ENCODE measurements at regions not wholly inside any gene's neighbourhood (a gene's known extent, or its start where the extent isn't known, plus 50 kb on each side); places are given as distances from the start of the nearest gene placed in this dataset.
"Not testable (repeated sequence)": the region's sequence is repeated elsewhere in the genome, so short reads cannot be mapped to it uniquely, and the experiment has no call there.

DNA sequence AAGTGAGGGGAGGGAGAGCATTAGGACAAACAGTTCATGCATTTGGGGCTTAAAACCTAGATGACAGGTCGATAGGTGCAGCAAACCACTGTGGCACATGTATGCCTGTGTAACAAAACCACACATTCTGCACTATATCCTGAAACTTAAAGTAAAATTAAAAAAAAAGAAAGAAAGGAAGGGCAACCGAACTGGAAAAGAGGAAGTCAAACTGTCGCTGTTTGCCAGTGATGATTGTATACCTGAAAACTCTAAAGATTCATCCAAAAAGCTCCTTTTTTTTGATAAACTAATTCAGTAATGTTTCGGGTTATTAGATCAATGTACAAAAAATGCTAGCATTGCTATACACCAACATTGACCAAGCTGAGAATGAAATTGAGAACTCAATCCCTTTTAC, 259.0 kb upstream of the ALG10 start:
- Histone ChIP-seq H3K9me3 (ENCODE audit: low read length) (no peaks in the 10 kb centered on the region), H3K4me3 (ENCODE audit: low read length) (no peak overlapping the region), H3F3A (ENCODE audit: low read length, unreplicated experiment) (no peaks in the 10 kb centered on the region), H3K9ac (ENCODE audit: low read length) (no peak overlapping the region), H3K4me2 (ENCODE audit: low read length) (no peak overlapping the region), H3K79me2 (ENCODE audit: low read length) (no peaks in the 10 kb centered on the region), H3K27me3 (ENCODE audit: low read length) (no peaks in the 10 kb centered on the region), H3K36me3 (ENCODE audit: low read depth, low read length) (no peaks in the 10 kb centered on the region), H3K27ac (ENCODE audit: low read length) (no peak overlapping the region), H3K4me1 (ENCODE audit: insufficient read depth, low read length) (no peaks in the 10 kb centered on the region), H4K20me1 (ENCODE audit: low read length) (no peaks in the 10 kb centered on the region), H2AFZ (ENCODE audit: low read length) (no peak overlapping the region), H3K9me2 (replicated peaks; ENCODE audit: low read length) (no peaks in the 10 kb centered on the region)
- no peak for ATAC-seq
- BruUV-seq (replicated peaks), result no TSS peak
- intact Hi-C loops (cut with micrococcal nuclease), result no loop called here
- TF ChIP-seq, protein P1, sequence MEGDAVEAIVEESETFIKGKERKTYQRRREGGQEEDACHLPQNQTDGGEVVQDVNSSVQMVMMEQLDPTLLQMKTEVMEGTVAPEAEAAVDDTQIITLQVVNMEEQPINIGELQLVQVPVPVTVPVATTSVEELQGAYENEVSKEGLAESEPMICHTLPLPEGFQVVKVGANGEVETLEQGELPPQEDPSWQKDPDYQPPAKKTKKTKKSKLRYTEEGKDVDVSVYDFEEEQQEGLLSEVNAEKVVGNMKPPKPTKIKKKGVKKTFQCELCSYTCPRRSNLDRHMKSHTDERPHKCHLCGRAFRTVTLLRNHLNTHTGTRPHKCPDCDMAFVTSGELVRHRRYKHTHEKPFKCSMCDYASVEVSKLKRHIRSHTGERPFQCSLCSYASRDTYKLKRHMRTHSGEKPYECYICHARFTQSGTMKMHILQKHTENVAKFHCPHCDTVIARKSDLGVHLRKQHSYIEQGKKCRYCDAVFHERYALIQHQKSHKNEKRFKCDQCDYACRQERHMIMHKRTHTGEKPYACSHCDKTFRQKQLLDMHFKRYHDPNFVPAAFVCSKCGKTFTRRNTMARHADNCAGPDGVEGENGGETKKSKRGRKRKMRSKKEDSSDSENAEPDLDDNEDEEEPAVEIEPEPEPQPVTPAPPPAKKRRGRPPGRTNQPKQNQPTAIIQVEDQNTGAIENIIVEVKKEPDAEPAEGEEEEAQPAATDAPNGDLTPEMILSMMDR (conservative IDR thresholded peaks at IDR 0.05; ENCODE audit: low read depth, low read length), result no peak
- TF ChIP-seq EZH2 (IDR thresholded peaks at IDR 0.05; ENCODE audit: low read length, unreplicated experiment) (no peak), EZH2phosphoT487 (IDR thresholded peaks at IDR 0.05; ENCODE audit: borderline replicate concordance, low read length) (no peak)
- ChIA-PET POLR2A (ENCODE audit: unreplicated experiment) (no interaction called here), CTCF (no interaction called here)
- no peak for DNase-seq

DNA sequence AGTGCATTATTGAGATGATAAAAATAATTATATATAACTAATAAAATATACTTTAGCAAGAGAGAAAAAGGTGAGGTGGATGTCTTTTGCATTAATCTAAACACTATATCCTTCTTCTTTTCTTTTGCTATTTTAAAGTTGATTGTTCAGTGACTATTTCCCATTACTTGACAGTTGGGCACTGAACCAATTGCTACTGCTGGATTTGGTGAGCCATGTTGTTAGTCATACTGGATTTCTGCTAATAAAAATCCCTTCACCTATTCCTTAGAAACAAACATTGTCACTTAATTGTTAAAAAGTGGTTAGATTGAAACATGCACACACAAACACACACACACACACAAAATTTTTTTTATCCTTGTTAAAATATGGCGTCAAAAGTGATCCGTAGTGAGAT, 251.6 kb upstream of the ALG10 start:
- H3K36me3 ChIP-seq (ENCODE audit: low read depth, low read length), result no peaks in the 10 kb centered on the region
- no peaks in the 10 kb centered on the region for H3K27me3 ChIP-seq (ENCODE audit: low read length)
- H3F3A ChIP-seq (ENCODE audit: low read length, unreplicated experiment), result no peaks in the 10 kb centered on the region
- H3K4me3 ChIP-seq (ENCODE audit: low read length), result no peak overlapping the region
- no peaks in the 10 kb centered on the region for H3K9me3 ChIP-seq (ENCODE audit: low read length)
- TF ChIP-seq EZH2 (IDR thresholded peaks at IDR 0.05; ENCODE audit: low read length, unreplicated experiment) (no peak), EZH2phosphoT487 (IDR thresholded peaks at IDR 0.05; ENCODE audit: borderline replicate concordance, low read length) (no peak)
- TF ChIP-seq, protein P1 (conservative IDR thresholded peaks at IDR 0.05; ENCODE audit: low read depth, low read length), result no peak
- ChIA-PET CTCF (no interaction called here), POLR2A (ENCODE audit: unreplicated experiment) (no interaction called here)
- H3K9ac ChIP-seq (ENCODE audit: low read length), result no peak overlapping the region
- no TSS peak for BruUV-seq (replicated peaks)
- no peaks in the 10 kb centered on the region for H4K20me1 ChIP-seq (ENCODE audit: low read length)
- H3K4me2 ChIP-seq (ENCODE audit: low read length), result peak overlapping the region; percentile 26; the same call in 1 of the 2 replicates
- no peak overlapping the region for H2AFZ ChIP-seq (ENCODE audit: low read length)
- peaks cover 5% of the 10 kb centered on the region for H3K4me1 ChIP-seq (ENCODE audit: insufficient read depth, low read length)
- no peak overlapping the region for H3K27ac ChIP-seq (ENCODE audit: low read length)
- peak; percentile 62 for DNase-seq
- no peaks in the 10 kb centered on the region for H3K9me2 ChIP-seq (replicated peaks; ENCODE audit: low read length)
- intact Hi-C loops (cut with micrococcal nuclease), result no loop called here
- peak; percentile 68 for ATAC-seq
- H3K79me2 ChIP-seq (ENCODE audit: low read length), result no peaks in the 10 kb centered on the region

DNA sequence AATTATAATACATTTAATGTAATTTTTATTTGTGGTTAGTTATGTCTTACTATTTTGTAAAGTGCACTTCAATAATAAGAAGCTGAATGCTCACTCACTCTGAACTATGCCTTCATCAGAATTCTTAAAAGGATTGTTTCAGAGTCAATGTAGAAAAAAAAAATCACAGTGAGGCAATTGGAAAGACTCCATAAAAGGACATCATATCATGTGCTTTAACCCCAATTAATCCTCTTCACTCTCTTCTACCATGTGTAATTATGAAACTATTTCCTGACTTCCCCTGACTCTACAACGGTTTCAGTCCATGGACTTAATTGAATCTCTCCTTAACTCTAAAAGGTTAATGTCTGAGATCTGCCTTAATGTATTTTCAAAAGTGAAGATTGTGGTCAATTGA, 250.4 kb upstream of the ALG10 start:
- Histone ChIP-seq H4K20me1 (ENCODE audit: low read length) (no peaks in the 10 kb centered on the region), H3K36me3 (ENCODE audit: low read depth, low read length) (no peaks in the 10 kb centered on the region), H3K79me2 (ENCODE audit: low read length) (no peaks in the 10 kb centered on the region), H3K9me2 (replicated peaks; ENCODE audit: low read length) (no peaks in the 10 kb centered on the region), H3K4me3 (ENCODE audit: low read length) (no peak overlapping the region), H2AFZ (ENCODE audit: low read length) (no peak overlapping the region), H3K9ac (ENCODE audit: low read length) (no peak overlapping the region), H3K4me2 (ENCODE audit: low read length) (no peak overlapping the region), H3K27me3 (ENCODE audit: low read length) (no peaks in the 10 kb centered on the region), H3K9me3 (ENCODE audit: low read length) (no peaks in the 10 kb centered on the region), H3K27ac (ENCODE audit: low read length) (no peak overlapping the region), H3K4me1 (ENCODE audit: insufficient read depth, low read length) (peaks cover 5% of the 10 kb centered on the region), H3F3A (ENCODE audit: low read length, unreplicated experiment) (no peaks in the 10 kb centered on the region)
- TF ChIP-seq, protein P1 (conservative IDR thresholded peaks at IDR 0.05; ENCODE audit: low read depth, low read length), result no peak
- TF ChIP-seq EZH2 (IDR thresholded peaks at IDR 0.05; ENCODE audit: low read length, unreplicated experiment), result no peak
- ChIA-PET CTCF (no interaction called here), POLR2A (ENCODE audit: unreplicated experiment) (no interaction called here)
- ATAC-seq, result no peak
- intact Hi-C loops (cut with micrococcal nuclease), result no loop called here
- BruUV-seq (replicated peaks), result no TSS peak
- no peak for DNase-seq

DNA sequence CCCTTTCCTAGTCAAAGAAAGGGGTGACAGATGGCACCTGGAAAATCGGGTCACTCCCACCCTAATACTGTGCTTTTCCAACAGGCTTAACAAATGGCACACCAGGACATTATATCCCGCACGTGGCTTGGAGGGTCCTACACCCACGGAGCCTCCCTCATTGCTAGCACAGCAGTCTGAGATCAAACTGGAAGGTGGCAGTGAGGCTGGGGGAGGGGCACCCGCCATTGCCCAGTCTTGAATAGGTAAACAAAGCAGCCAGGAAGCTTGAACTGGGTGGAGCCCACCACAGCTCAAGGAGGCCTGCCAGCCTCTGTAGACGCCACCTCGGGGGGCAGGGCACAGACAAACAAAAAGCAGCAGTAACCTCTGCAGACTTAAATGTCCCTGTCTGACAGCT, 249.2 kb upstream of the ALG10 start:
- POLR2A ChIA-PET (ENCODE audit: unreplicated experiment); H3K36me3 ChIP-seq (ENCODE audit: low read depth, low read length); H3K4me1 ChIP-seq (ENCODE audit: insufficient read depth, low read length); H3K9ac ChIP-seq (ENCODE audit: low read length); CTCF ChIA-PET; H3K27me3 ChIP-seq (ENCODE audit: low read length); H2AFZ ChIP-seq (ENCODE audit: low read length); H3K4me3 ChIP-seq (ENCODE audit: low read length); H3K9me3 ChIP-seq (ENCODE audit: low read length); H4K20me1 ChIP-seq (ENCODE audit: low read length); intact Hi-C loops (cut with micrococcal nuclease); H3K27ac ChIP-seq (ENCODE audit: low read length); H3F3A ChIP-seq (ENCODE audit: low read length, unreplicated experiment); DNase-seq; BruUV-seq (replicated peaks); H3K79me2 ChIP-seq (ENCODE audit: low read length); ATAC-seq; H3K4me2 ChIP-seq (ENCODE audit: low read length); H3K9me2 ChIP-seq (replicated peaks; ENCODE audit: low read length): not testable (repeated sequence)

Measured in PC-3 (cell line).